IMR-90 (cell line): ENCODE measurements at regions not wholly inside any gene's neighbourhood (a gene's known extent, or its start where the extent isn't known, plus 50 kb on each side); places are given as distances from the start of the nearest gene placed in this dataset.

Source experiments
- CEBPB ChIP-seq: IDR thresholded peaks from 2 replicates; pipeline ENCODE4 v1.6.1; 2012; ENCODE audit warnings: low read depth, low read length, improper control_type of control experiment
- CTCF ChIP-seq: conservative IDR thresholded peaks from 2 replicates; pipeline ENCODE4 v1.5.1; 2012; ENCODE audit warnings: mild to moderate bottlenecking, low read depth, low read length, improper control_type of control experiment
- MAFK ChIP-seq: IDR thresholded peaks from 2 replicates; pipeline ENCODE4 v1.6.1; 2012; ENCODE audit warnings: low read depth, low read length, improper control_type of control experiment
- POLR2A ChIP-seq: IDR thresholded peaks from 2 replicates; pipeline ENCODE4 v1.6.1; 2012; ENCODE audit warnings: mild to moderate bottlenecking, low read depth, low read length
- RAD21 ChIP-seq: IDR thresholded peaks from 2 replicates; pipeline ENCODE4 v1.6.1; 2012; ENCODE audit warnings: low read length, improper control_type of control experiment

GRCh38 chr12:74170645-74171477 lies 366.8 kb upstream of the ATXN7L3B start:
- TF ChIP-seq CTCF (no peak), MAFK (no peak), RAD21 (no peak), CEBPB (no peak), POLR2A (no peak)
